OCI-LY1 (cell line): ENCODE measurements at regions not wholly inside any gene's neighbourhood (a gene's known extent, or its start where the extent isn't known, plus 50 kb on each side); places are given as distances from the start of the nearest gene placed in this dataset.

ENCODE experiments used
- CTCF ChIP-seq: fragments of 200-600 bp; sonication (generic), shearing (Covaris generic); IDR thresholded peaks from 2 replicates; pipeline ENCODE4 v1.5.1; 2017; ENCODE audit warnings: mild to moderate bottlenecking, antibody characterized with exemption, low read length, moderate library complexity, mixed read lengths
- EZH2 ChIP-seq: fragments of 200-600 bp; sonication (generic), shearing (Covaris generic); IDR thresholded peaks from 2 replicates; pipeline ENCODE4 v1.8.0; 2017; ENCODE audit warnings: borderline replicate concordance, mixed run types, mild to moderate bottlenecking, antibody characterized with exemption, low read length, moderate library complexity, mixed read lengths

- TF ChIP-seq CTCF (no peak), EZH2 (no peak)
Measured at GRCh38 chr7:156423876-156424275, 216.7 kb upstream of the RNF32 start.
